HepG2 (cell line): ENCODE measurements at regions not wholly inside any gene's neighbourhood (a gene's known extent, or its start where the extent isn't known, plus 50 kb on each side); places are given as distances from the start of the nearest gene placed in this dataset.

Experiments used
- KAT7 ChIP-seq: IDR thresholded peaks from 2 replicates; pipeline ENCODE4 v1.6.1; 2018; ENCODE audit warnings: borderline replicate concordance, missing compliant biosample characterization
- REST ChIP-seq, 2 experiments: IDR thresholded peaks; 2 replicates each; pipeline ENCODE4 v1.6.1; 2011 to 2012; ENCODE audit warnings: low read length in 2 of 2, borderline replicate concordance in 1 of 2, low read depth in 1 of 2, mild to moderate bottlenecking in 1 of 2, moderate library complexity in 1 of 2
- RXRA ChIP-seq: sonication (generic); formaldehyde crosslinking; IDR thresholded peaks from 2 replicates; pipeline ENCODE4 v1.5.1; 2020; ENCODE audit warnings: missing genetic modification reagents
- ZNF775 ChIP-seq: sonication (generic); formaldehyde crosslinking; IDR thresholded peaks from 2 replicates; pipeline ENCODE4 v1.4.0; 2020; ENCODE audit warnings: missing genetic modification reagents, mild to moderate bottlenecking, moderate library complexity, borderline replicate concordance
- TF ChIP-seq, protein P1 (sequence below): sonication (generic); formaldehyde crosslinking; IDR thresholded peaks from 2 replicates; pipeline ENCODE4 v1.5.0; 2020; ENCODE audit warnings: mild to moderate bottlenecking, missing genetic modification reagents, moderate library complexity
- TF ChIP-seq, protein P2 (sequence below): sonication (generic); formaldehyde crosslinking; IDR thresholded peaks from 2 replicates; pipeline ENCODE4 v1.5.1; 2020; ENCODE audit warnings: mild to moderate bottlenecking, missing genetic modification reagents, borderline replicate concordance
- TF ChIP-seq, protein P3 (sequence below): sonication (generic); formaldehyde crosslinking; IDR thresholded peaks from 2 replicates; pipeline ENCODE4 v1.4.0; 2020; ENCODE audit warnings: missing genetic modification reagents, borderline replicate concordance
- TF ChIP-seq, protein P4 (sequence below): sonication (generic); formaldehyde crosslinking; IDR thresholded peaks from 2 replicates; pipeline ENCODE4 v1.4.0; 2020; ENCODE audit warnings: missing genetic modification reagents

DNA sequence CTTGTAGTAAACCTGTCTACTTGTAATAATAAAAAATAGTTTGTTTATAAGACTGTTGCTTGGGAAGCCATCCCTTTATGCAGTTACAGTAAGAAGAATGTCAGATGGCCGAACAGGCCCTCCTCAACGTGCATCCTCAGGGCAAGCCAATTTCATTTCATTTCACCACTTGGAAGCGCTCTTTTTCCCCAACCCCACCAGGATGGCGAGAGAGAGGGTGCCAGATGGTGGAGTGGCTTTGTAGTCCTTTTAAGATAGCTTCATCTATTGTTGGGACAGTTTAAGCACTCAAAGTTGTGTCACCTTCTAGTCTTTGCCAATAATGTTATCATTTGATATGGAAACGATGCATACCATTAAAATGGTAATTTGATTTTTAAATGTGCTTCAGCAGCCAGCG is 356.3 kb upstream of the CAMK1G start:
- TF ChIP-seq, protein P1, sequence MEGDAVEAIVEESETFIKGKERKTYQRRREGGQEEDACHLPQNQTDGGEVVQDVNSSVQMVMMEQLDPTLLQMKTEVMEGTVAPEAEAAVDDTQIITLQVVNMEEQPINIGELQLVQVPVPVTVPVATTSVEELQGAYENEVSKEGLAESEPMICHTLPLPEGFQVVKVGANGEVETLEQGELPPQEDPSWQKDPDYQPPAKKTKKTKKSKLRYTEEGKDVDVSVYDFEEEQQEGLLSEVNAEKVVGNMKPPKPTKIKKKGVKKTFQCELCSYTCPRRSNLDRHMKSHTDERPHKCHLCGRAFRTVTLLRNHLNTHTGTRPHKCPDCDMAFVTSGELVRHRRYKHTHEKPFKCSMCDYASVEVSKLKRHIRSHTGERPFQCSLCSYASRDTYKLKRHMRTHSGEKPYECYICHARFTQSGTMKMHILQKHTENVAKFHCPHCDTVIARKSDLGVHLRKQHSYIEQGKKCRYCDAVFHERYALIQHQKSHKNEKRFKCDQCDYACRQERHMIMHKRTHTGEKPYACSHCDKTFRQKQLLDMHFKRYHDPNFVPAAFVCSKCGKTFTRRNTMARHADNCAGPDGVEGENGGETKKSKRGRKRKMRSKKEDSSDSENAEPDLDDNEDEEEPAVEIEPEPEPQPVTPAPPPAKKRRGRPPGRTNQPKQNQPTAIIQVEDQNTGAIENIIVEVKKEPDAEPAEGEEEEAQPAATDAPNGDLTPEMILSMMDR (CRISPR knock-in tag), result no peak
- TF ChIP-seq KAT7 (CRISPR knock-in tag) (no peak), REST (IDR thresholded peaks at IDR 0.05; ENCODE audit: borderline replicate concordance in 1 of 2, low read depth in 1 of 2, low read length in 2 of 2) (no peak), ZNF775 (CRISPR knock-in tag) (no peak), RXRA (no peak)
- TF ChIP-seq, protein P2, sequence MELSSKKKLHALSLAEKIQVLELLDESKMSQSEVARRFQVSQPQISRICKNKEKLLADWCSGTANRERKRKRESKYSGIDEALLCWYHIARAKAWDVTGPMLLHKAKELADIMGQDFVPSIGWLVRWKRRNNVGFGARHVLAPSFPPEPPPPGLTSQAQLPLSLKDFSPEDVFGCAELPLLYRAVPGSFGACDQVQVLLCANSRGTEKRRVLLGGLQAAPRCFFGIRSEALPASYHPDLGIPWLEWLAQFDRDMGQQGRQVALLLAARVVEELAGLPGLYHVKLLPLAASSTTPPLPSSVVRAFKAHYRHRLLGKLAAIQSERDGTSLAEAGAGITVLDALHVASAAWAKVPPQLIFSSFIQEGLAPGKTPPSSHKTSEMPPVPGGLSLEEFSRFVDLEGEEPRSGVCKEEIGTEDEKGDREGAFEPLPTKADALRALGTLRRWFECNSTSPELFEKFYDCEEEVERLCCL (CRISPR knock-in tag), result no peak
- TF ChIP-seq, protein P3, sequence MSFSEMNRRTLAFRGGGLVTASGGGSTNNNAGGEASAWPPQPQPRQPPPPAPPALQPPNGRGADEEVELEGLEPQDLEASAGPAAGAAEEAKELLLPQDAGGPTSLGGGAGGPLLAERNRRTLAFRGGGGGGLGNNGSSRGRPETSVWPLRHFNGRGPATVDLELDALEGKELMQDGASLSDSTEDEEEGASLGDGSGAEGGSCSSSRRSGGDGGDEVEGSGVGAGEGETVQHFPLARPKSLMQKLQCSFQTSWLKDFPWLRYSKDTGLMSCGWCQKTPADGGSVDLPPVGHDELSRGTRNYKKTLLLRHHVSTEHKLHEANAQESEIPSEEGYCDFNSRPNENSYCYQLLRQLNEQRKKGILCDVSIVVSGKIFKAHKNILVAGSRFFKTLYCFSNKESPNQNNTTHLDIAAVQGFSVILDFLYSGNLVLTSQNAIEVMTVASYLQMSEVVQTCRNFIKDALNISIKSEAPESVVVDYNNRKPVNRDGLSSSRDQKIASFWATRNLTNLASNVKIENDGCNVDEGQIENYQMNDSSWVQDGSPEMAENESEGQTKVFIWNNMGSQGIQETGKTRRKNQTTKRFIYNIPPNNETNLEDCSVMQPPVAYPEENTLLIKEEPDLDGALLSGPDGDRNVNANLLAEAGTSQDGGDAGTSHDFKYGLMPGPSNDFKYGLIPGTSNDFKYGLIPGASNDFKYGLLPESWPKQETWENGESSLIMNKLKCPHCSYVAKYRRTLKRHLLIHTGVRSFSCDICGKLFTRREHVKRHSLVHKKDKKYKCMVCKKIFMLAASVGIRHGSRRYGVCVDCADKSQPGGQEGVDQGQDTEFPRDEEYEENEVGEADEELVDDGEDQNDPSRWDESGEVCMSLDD (CRISPR knock-in tag), result no peak
- TF ChIP-seq, protein P4, sequence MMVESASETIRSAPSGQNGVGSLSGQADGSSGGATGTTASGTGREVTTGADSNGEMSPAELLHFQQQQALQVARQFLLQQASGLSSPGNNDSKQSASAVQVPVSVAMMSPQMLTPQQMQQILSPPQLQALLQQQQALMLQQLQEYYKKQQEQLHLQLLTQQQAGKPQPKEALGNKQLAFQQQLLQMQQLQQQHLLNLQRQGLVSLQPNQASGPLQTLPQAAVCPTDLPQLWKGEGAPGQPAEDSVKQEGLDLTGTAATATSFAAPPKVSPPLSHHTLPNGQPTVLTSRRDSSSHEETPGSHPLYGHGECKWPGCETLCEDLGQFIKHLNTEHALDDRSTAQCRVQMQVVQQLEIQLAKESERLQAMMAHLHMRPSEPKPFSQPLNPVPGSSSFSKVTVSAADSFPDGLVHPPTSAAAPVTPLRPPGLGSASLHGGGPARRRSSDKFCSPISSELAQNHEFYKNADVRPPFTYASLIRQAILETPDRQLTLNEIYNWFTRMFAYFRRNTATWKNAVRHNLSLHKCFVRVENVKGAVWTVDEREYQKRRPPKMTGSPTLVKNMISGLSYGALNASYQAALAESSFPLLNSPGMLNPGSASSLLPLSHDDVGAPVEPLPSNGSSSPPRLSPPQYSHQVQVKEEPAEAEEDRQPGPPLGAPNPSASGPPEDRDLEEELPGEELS (CRISPR knock-in tag), result no peak
